ENCODE measurements at regions not wholly inside any gene's neighbourhood (a gene's known extent, or its start where the extent isn't known, plus 50 kb on each side); places are given as distances from the start of the nearest gene placed in this dataset.

GRCh38 chr4:34800953-34801352 lies 1443.4 kb downstream of the ARAP2 start:
- Histone ChIP-seq H3K36me3 (ENCODE audit: control insufficient read depth, insufficient read depth, low read length) (no peaks in the 10 kb centered on the region), H3K27me3 (ENCODE audit: control insufficient read depth, insufficient read depth, low read length) (no peaks in the 10 kb centered on the region), H3K4me3 (ENCODE audit: low read depth in 2 of 2, low read length in 2 of 2) (no peak overlapping the region), H3K27ac (ENCODE audit: low read length) (no peak overlapping the region), H3K9me3 (ENCODE audit: control insufficient read depth, insufficient read depth, low read depth, low read length) (no peaks in the 10 kb centered on the region), H3K4me1 (ENCODE audit: control insufficient read depth, insufficient read depth, low read length) (no peaks in the 10 kb centered on the region)
- BruUV-seq (replicated peaks) = no TSS peak
- intact Hi-C loops (cut with micrococcal nuclease; ENCODE audit: unreplicated experiment) (no loop called here), in situ Hi-C loops (cut with HindIII; ENCODE audit: low pct_unique_long_range_greater_than_20kb, low sequenced_read_pairs) (no loop called here)
- ChIA-PET POLR2A (no interaction called here), CTCF (no interaction called here)
- TF ChIP-seq REST (IDR thresholded peaks at IDR 0.05; ENCODE audit: insufficient read depth in 1 of 2, low read depth in 2 of 2, low read length in 1 of 2) (no peak), TCF7L2 (IDR thresholded peaks at IDR 0.05; ENCODE audit: low read depth, low read length) (no peak), SIN3A (IDR thresholded peaks at IDR 0.05; ENCODE audit: borderline replicate concordance, insufficient read depth, low read depth, low read length) (no peak), POLR2AphosphoS5 (IDR thresholded peaks at IDR 0.05; ENCODE audit: low read depth, low read length) (no peak), CTCF (IDR thresholded peaks at IDR 0.05) (no peak)
- no peak for DNase-seq (ENCODE audit: low read depth, low spot score)
- ATAC-seq = no peak

- Histone ChIP-seq H3K4me3 (ENCODE audit: low read depth in 2 of 2, low read length in 2 of 2) (no peak overlapping the region), H3K27me3 (ENCODE audit: control insufficient read depth, insufficient read depth, low read length) (no peaks in the 10 kb centered on the region), H3K4me1 (ENCODE audit: control insufficient read depth, insufficient read depth, low read length) (no peaks in the 10 kb centered on the region), H3K36me3 (ENCODE audit: control insufficient read depth, insufficient read depth, low read length) (no peaks in the 10 kb centered on the region), H3K27ac (ENCODE audit: low read length) (no peak overlapping the region), H3K9me3 (ENCODE audit: control insufficient read depth, insufficient read depth, low read depth, low read length) (no peaks in the 10 kb centered on the region)
- DNase-seq (ENCODE audit: low read depth, low spot score) (no peak), ATAC-seq (no peak)
- CTCF ChIA-PET = no interaction called here
- POLR2A ChIA-PET = no interaction called here
- BruUV-seq (replicated peaks) = no TSS peak
- in situ Hi-C loops (cut with HindIII; ENCODE audit: low pct_unique_long_range_greater_than_20kb, low sequenced_read_pairs) (no loop called here), intact Hi-C loops (cut with micrococcal nuclease; ENCODE audit: unreplicated experiment) (no loop called here)
- TF ChIP-seq TCF7L2 (IDR thresholded peaks at IDR 0.05; ENCODE audit: low read depth, low read length) (no peak), POLR2AphosphoS5 (IDR thresholded peaks at IDR 0.05; ENCODE audit: low read depth, low read length) (no peak), SIN3A (IDR thresholded peaks at IDR 0.05; ENCODE audit: borderline replicate concordance, insufficient read depth, low read depth, low read length) (no peak), REST (IDR thresholded peaks at IDR 0.05; ENCODE audit: insufficient read depth in 1 of 2, low read depth in 2 of 2, low read length in 1 of 2) (no peak), CTCF (IDR thresholded peaks at IDR 0.05) (no peak)
These were observed 1430.0 kb downstream of the ARAP2 start for GRCh38 chr4:34814266-34814665.

Data from Panc1 (cell line).